Activated naive CD8-positive, alpha-beta T cell treated with anti-CD3 and anti-CD28 coated beads, Interleukin-2, amount 10 ng/mL, durations not matched to agents 7 days and 5 days (primary cell): ENCODE measurements at regions not wholly inside any gene's neighbourhood (a gene's known extent, or its start where the extent isn't known, plus 50 kb on each side); places are given as distances from the start of the nearest gene placed in this dataset.
A peak's percentile ranks its signal among the peaks of the same experiment; 100 is the strongest.

Experiments
- ATAC-seq: fragments of 150-1000 bp; cut with Tn5 transposase; one replicate; pipeline ENCODE4 v1.10.0; 2021; ENCODE audit warnings: low read depth, moderate library complexity
- POLR2A ChIA-PET: fragments of 350-600 bp; sonication (Branson Sonifier 250); formaldehyde crosslinking; loops from one replicate; lab custom pipeline; 2021; ENCODE audit warnings: antibody characterized with exemption; lab: Charles Lee
- DNase-seq: peaks from one replicate; pipeline ENCODE4 v3.0.0; 2021
- H3K27ac Mint-ChIP-seq: one replicate; pipeline ENCODE4 v1.8.0; 2022; ENCODE audit warnings: mild to moderate bottlenecking, mixed read lengths
- H3K27me3 Mint-ChIP-seq: one replicate; pipeline ENCODE4 v1.8.0; 2022; ENCODE audit warnings: mild to moderate bottlenecking, moderate library complexity, mixed read lengths
- H3K36me3 Mint-ChIP-seq: one replicate; pipeline ENCODE4 v1.8.0; 2021; ENCODE audit warnings: mild to moderate bottlenecking, mixed read lengths
- H3K4me1 Mint-ChIP-seq: one replicate; pipeline ENCODE4 v1.8.0; 2021; ENCODE audit warnings: mixed read lengths
- H3K4me3 Mint-ChIP-seq: one replicate; pipeline ENCODE4 v1.8.0; 2022; ENCODE audit warnings: mild to moderate bottlenecking, moderate library complexity, mixed read lengths
- H3K9me3 Mint-ChIP-seq: one replicate; pipeline ENCODE4 v1.8.0; 2021; ENCODE audit warnings: mixed read lengths

- peaks cover 5% of the 10 kb centered on the region for H3K27me3 Mint-ChIP-seq
- ATAC-seq (no peak), DNase-seq (no peak)
- POLR2A ChIA-PET, result no interaction called here
- peaks cover 10% of the 10 kb centered on the region for H3K4me1 Mint-ChIP-seq
- H3K9me3 Mint-ChIP-seq, result peaks cover 4% of the 10 kb centered on the region
- peak overlapping the region; percentile 52 for H3K27ac Mint-ChIP-seq
- peak overlapping the region; percentile 40 for H3K4me3 Mint-ChIP-seq
- H3K36me3 Mint-ChIP-seq, result peaks cover 1% of the 10 kb centered on the region
Measured at GRCh38 chr20:59428441-59429205, 128.2 kb downstream of the EDN3 start.

- POLR2A ChIA-PET, result no interaction called here
- H3K4me1 Mint-ChIP-seq, result peaks cover 10% of the 10 kb centered on the region
- H3K27ac Mint-ChIP-seq, result peak overlapping the region; percentile 52
- DNase-seq (no peak), ATAC-seq (peak; percentile 33)
- H3K27me3 Mint-ChIP-seq, result peaks cover 5% of the 10 kb centered on the region
- H3K36me3 Mint-ChIP-seq, result peaks cover 1% of the 10 kb centered on the region
- peak overlapping the region; percentile 40 for H3K4me3 Mint-ChIP-seq
- peaks cover 4% of the 10 kb centered on the region for H3K9me3 Mint-ChIP-seq
Measured at GRCh38 chr20:59429396-59429795, 129.0 kb downstream of the EDN3 start.

- H3K9me3 Mint-ChIP-seq, result peaks cover 4% of the 10 kb centered on the region
- H3K27me3 Mint-ChIP-seq, result peaks cover 5% of the 10 kb centered on the region
- ATAC-seq, result no peak
- peaks cover 1% of the 10 kb centered on the region for H3K36me3 Mint-ChIP-seq
- H3K27ac Mint-ChIP-seq, result no peak overlapping the region
- DNase-seq, result no peak
- H3K4me1 Mint-ChIP-seq, result peaks cover 10% of the 10 kb centered on the region
- POLR2A ChIA-PET, result no interaction called here
- H3K4me3 Mint-ChIP-seq, result no peak overlapping the region
Measured at GRCh38 chr20:59431014-59431413, 130.6 kb downstream of the EDN3 start.

- H3K27ac Mint-ChIP-seq, result no peak overlapping the region
- H3K4me1 Mint-ChIP-seq, result no peaks in the 10 kb centered on the region
- DNase-seq (no peak), ATAC-seq (no peak)
- POLR2A ChIA-PET, result no interaction called here
- no peaks in the 10 kb centered on the region for H3K36me3 Mint-ChIP-seq
- no peaks in the 10 kb centered on the region for H3K27me3 Mint-ChIP-seq
- no peaks in the 10 kb centered on the region for H3K9me3 Mint-ChIP-seq
- no peak overlapping the region for H3K4me3 Mint-ChIP-seq
Measured at GRCh38 chr20:59434960-59435359, 134.5 kb downstream of the EDN3 start.

- Mint-ChIP-seq H3K4me3 (no peak overlapping the region), H3K27me3 (no peaks in the 10 kb centered on the region), H3K36me3 (no peaks in the 10 kb centered on the region), H3K9me3 (no peaks in the 10 kb centered on the region), H3K27ac (no peak overlapping the region), H3K4me1 (no peaks in the 10 kb centered on the region)
- POLR2A ChIA-PET, result no interaction called here
- ATAC-seq (no peak), DNase-seq (no peak)
Measured at GRCh38 chr20:59435518-59435917, 135.1 kb downstream of the EDN3 start.

- Mint-ChIP-seq H3K9me3 (no peaks in the 10 kb centered on the region), H3K27me3 (peaks cover 15% of the 10 kb centered on the region), H3K4me3 (no peak overlapping the region), H3K27ac (no peak overlapping the region), H3K36me3 (no peaks in the 10 kb centered on the region), H3K4me1 (peaks cover 3% of the 10 kb centered on the region)
- ATAC-seq, result no peak
- POLR2A ChIA-PET, result no interaction called here
- DNase-seq, result no peak
Measured at GRCh38 chr20:59437601-59438031, 137.2 kb downstream of the EDN3 start.

GRCh38 chr20:59438201-59438600 is 137.8 kb downstream of the EDN3 start:
- H3K9me3 Mint-ChIP-seq, result no peaks in the 10 kb centered on the region
- peaks cover 17% of the 10 kb centered on the region for H3K27me3 Mint-ChIP-seq
- H3K36me3 Mint-ChIP-seq, result no peaks in the 10 kb centered on the region
- H3K4me3 Mint-ChIP-seq, result no peak overlapping the region
- H3K4me1 Mint-ChIP-seq, result peaks cover 3% of the 10 kb centered on the region
- POLR2A ChIA-PET, result no interaction called here
- H3K27ac Mint-ChIP-seq, result no peak overlapping the region
- ATAC-seq, result no peak
- DNase-seq, result no peak

- Mint-ChIP-seq H3K4me3 (no peak overlapping the region), H3K4me1 (peaks cover 3% of the 10 kb centered on the region), H3K27me3 (peaks cover 26% of the 10 kb centered on the region), H3K9me3 (no peaks in the 10 kb centered on the region), H3K36me3 (no peaks in the 10 kb centered on the region), H3K27ac (no peak overlapping the region)
- POLR2A ChIA-PET, result no interaction called here
- DNase-seq, result no peak
- ATAC-seq, result no peak
Measured at GRCh38 chr20:59439243-59439642, 138.8 kb downstream of the EDN3 start.

GRCh38 chr20:59441306-59441705 is 140.9 kb downstream of the EDN3 start:
- Mint-ChIP-seq H3K4me3 (no peak overlapping the region), H3K36me3 (no peaks in the 10 kb centered on the region), H3K27me3 (peaks cover 40% of the 10 kb centered on the region), H3K4me1 (peaks cover 3% of the 10 kb centered on the region), H3K9me3 (no peaks in the 10 kb centered on the region), H3K27ac (no peak overlapping the region)
- POLR2A ChIA-PET, result no interaction called here
- no peak for ATAC-seq
- no peak for DNase-seq

GRCh38 chr20:59441860-59442810 is 141.7 kb downstream of the EDN3 start:
- H3K9me3 Mint-ChIP-seq, result no peaks in the 10 kb centered on the region
- H3K27ac Mint-ChIP-seq, result no peak overlapping the region
- peaks cover 47% of the 10 kb centered on the region for H3K27me3 Mint-ChIP-seq
- H3K4me1 Mint-ChIP-seq, result peaks cover 3% of the 10 kb centered on the region
- DNase-seq, result no peak
- no peak for ATAC-seq
- POLR2A ChIA-PET, result no interaction called here
- no peak overlapping the region for H3K4me3 Mint-ChIP-seq
- no peaks in the 10 kb centered on the region for H3K36me3 Mint-ChIP-seq

- no peak overlapping the region for H3K4me3 Mint-ChIP-seq
- H3K4me1 Mint-ChIP-seq, result peaks cover 3% of the 10 kb centered on the region
- H3K36me3 Mint-ChIP-seq, result no peaks in the 10 kb centered on the region
- no peak overlapping the region for H3K27ac Mint-ChIP-seq
- H3K27me3 Mint-ChIP-seq, result peaks cover 60% of the 10 kb centered on the region
- DNase-seq (no peak), ATAC-seq (no peak)
- POLR2A ChIA-PET, result no interaction called here
- H3K9me3 Mint-ChIP-seq, result no peaks in the 10 kb centered on the region
Measured at GRCh38 chr20:59443550-59443949, 143.1 kb downstream of the EDN3 start.

GRCh38 chr20:59446376-59446775 is 146.0 kb downstream of the EDN3 start:
- Mint-ChIP-seq H3K27me3 (peaks cover 69% of the 10 kb centered on the region), H3K27ac (no peak overlapping the region), H3K36me3 (no peaks in the 10 kb centered on the region), H3K4me3 (no peak overlapping the region), H3K9me3 (no peaks in the 10 kb centered on the region), H3K4me1 (peaks cover 3% of the 10 kb centered on the region)
- ATAC-seq, result no peak
- no peak for DNase-seq
- POLR2A ChIA-PET, result no interaction called here

- no peaks in the 10 kb centered on the region for H3K36me3 Mint-ChIP-seq
- ATAC-seq (no peak), DNase-seq (no peak)
- H3K9me3 Mint-ChIP-seq, result no peaks in the 10 kb centered on the region
- POLR2A ChIA-PET, result no interaction called here
- no peak overlapping the region for H3K27ac Mint-ChIP-seq
- H3K4me3 Mint-ChIP-seq, result no peak overlapping the region
- H3K27me3 Mint-ChIP-seq, result peaks cover 60% of the 10 kb centered on the region
- no peaks in the 10 kb centered on the region for H3K4me1 Mint-ChIP-seq
Measured at GRCh38 chr20:59448196-59448595, 147.8 kb downstream of the EDN3 start.
